Left lung (tissue), 4 donors: ENCODE measurements at regions not wholly inside any gene's neighbourhood (a gene's known extent, or its start where the extent isn't known, plus 50 kb on each side); places are given as distances from the start of the nearest gene placed in this dataset.

Experiments
- ATAC-seq: fragments of 200-7000 bp; cut with Tn5 transposase; one replicate; pipeline ENCODE4 v1.9.1; 2020; ENCODE audit warnings: moderate library complexity
- DNase-seq, 4 donors: peaks; one replicate each; pipeline ENCODE4 v3.0.0-alpha.2; 2013 to 2020
- H3K27ac ChIP-seq, 2 donors: fragments of 200-600 bp; sonication (generic) in 1 of 2; one replicate each; pipeline versions ENCODE4 v1.5.0 to v1.8.0; 2020 to 2021
- H3K27me3 ChIP-seq, 2 donors: fragments of 200-600 bp; sonication (generic) in 1 of 2; one replicate each; pipeline versions ENCODE4 v1.5.0 to v1.8.0; 2020 to 2021
- H3K36me3 ChIP-seq, 2 donors: fragments of 200-600 bp; sonication (generic) in 1 of 2; one replicate each; pipeline versions ENCODE4 v1.5.0 to v1.8.0; 2020 to 2021
- H3K4me1 ChIP-seq, 2 donors: fragments of 200-600 bp; one replicate each; pipeline ENCODE4 v1.8.0; 2021
- H3K4me3 ChIP-seq, 2 donors: fragments of 200-600 bp; sonication (generic) in 1 of 2; one replicate each; pipeline versions ENCODE4 v1.5.0 to v1.8.0; 2020 to 2021; ENCODE audit warnings: mild to moderate bottlenecking in 1 of 2
- H3K9me3 ChIP-seq, 2 donors: fragments of 200-600 bp; sonication (generic) in 1 of 2; one replicate each; pipeline versions ENCODE4 v1.5.0 to v1.8.0; 2020 to 2021
- CTCF ChIP-seq, 2 donors: fragments of 200-600 bp; sonication (generic) in 1 of 2; IDR thresholded peaks; one replicate each; pipeline versions ENCODE4 v1.5.0 to v1.8.0; 2021; ENCODE audit warnings: antibody characterized with exemption in 2 of 2
- intact Hi-C, 2 donors: fragments of 100-400 bp; cut with DNase I; formaldehyde crosslinking; loops; one replicate each; pipeline versions ENCODE4 v1.11.2 to v1.14.2; 2022
- donor health status: DM: no; HTN: yes; CAD: no.
- donor health status: DM: no; HTN: no; CAD: no.

- no peak for DNase-seq
- no peaks in the 10 kb centered on the region for H3K9me3 ChIP-seq
- no peak for TF ChIP-seq CTCF (IDR thresholded peaks at IDR 0.05)
- H3K4me1 ChIP-seq: no peaks in the 10 kb centered on the region
- no peaks in the 10 kb centered on the region for H3K36me3 ChIP-seq
- ATAC-seq: no peak
- H3K27ac ChIP-seq: no peak overlapping the region
- no peaks in the 10 kb centered on the region for H3K27me3 ChIP-seq
- H3K4me3 ChIP-seq: no peak overlapping the region
- intact Hi-C loops: no loop called here
These were observed 115.0 kb upstream of the HMHB1 start for GRCh38 chr5:143696921-143697320.

GRCh38 chr5:143695941-143696340 lies 116.0 kb upstream of the HMHB1 start:
- H3K27me3 ChIP-seq: no peaks in the 10 kb centered on the region
- no peaks in the 10 kb centered on the region for H3K36me3 ChIP-seq
- ATAC-seq (no peak), DNase-seq (no peak)
- no peaks in the 10 kb centered on the region for H3K9me3 ChIP-seq
- no peak overlapping the region for H3K27ac ChIP-seq
- intact Hi-C loops: no loop called here
- TF ChIP-seq CTCF (IDR thresholded peaks at IDR 0.05): no peak
- no peak overlapping the region for H3K4me3 ChIP-seq
- H3K4me1 ChIP-seq: no peaks in the 10 kb centered on the region

GRCh38 chr5:143695244-143695864 lies 116.6 kb upstream of the HMHB1 start:
- H3K4me3 ChIP-seq: no peak overlapping the region
- no peaks in the 10 kb centered on the region for H3K4me1 ChIP-seq
- no peaks in the 10 kb centered on the region for H3K9me3 ChIP-seq
- DNase-seq (no peak), ATAC-seq (no peak)
- intact Hi-C loops: no loop called here
- no peaks in the 10 kb centered on the region for H3K27me3 ChIP-seq
- H3K27ac ChIP-seq: no peak overlapping the region
- H3K36me3 ChIP-seq: no peaks in the 10 kb centered on the region
- no peak for TF ChIP-seq CTCF (IDR thresholded peaks at IDR 0.05)

GRCh38 chr5:143694357-143694756 lies 117.6 kb upstream of the HMHB1 start:
- no peak for ATAC-seq
- no peak overlapping the region for H3K27ac ChIP-seq
- no peak for TF ChIP-seq CTCF (IDR thresholded peaks at IDR 0.05)
- no peaks in the 10 kb centered on the region for H3K4me1 ChIP-seq
- DNase-seq: no peak
- intact Hi-C loops: no loop called here
- no peak overlapping the region for H3K4me3 ChIP-seq
- H3K9me3 ChIP-seq: no peaks in the 10 kb centered on the region
- H3K27me3 ChIP-seq: no peaks in the 10 kb centered on the region
- H3K36me3 ChIP-seq: no peaks in the 10 kb centered on the region

- no peak for DNase-seq
- no peaks in the 10 kb centered on the region for H3K36me3 ChIP-seq
- H3K27ac ChIP-seq: no peak overlapping the region
- H3K4me3 ChIP-seq: no peak overlapping the region
- no peak for TF ChIP-seq CTCF (IDR thresholded peaks at IDR 0.05)
- intact Hi-C loops: no loop called here
- H3K9me3 ChIP-seq: no peaks in the 10 kb centered on the region
- H3K4me1 ChIP-seq: no peaks in the 10 kb centered on the region
- ATAC-seq: no peak
- H3K27me3 ChIP-seq: no peaks in the 10 kb centered on the region
These were observed 118.2 kb upstream of the HMHB1 start for GRCh38 chr5:143693651-143694252.
